ENCODE measurements at regions not wholly inside any gene's neighbourhood (a gene's known extent, or its start where the extent isn't known, plus 50 kb on each side); places are given as distances from the start of the nearest gene placed in this dataset.

DNA sequence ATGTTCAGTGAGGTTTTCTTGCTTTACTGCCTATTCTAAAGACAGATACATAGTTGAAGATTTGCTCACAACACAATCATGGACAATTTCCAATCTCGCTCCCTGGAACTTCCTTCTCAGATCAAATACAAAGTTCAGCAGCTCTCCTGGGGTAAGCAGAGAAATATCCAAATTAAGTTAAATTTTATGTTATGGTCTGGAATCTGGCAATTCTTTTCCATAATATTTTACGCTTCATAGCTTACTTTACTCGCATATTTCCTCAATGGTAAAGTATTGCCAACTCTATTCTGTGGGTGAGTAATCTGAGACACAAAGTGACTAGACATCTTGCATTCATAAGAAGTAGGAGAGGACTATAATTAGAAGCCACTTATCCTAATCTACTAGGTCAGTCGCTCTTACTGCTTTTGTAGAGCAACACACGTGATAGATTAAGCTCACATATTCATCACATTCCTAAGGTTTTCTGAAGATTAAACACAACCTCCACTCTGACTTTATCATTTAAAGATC is 529.4 kb downstream of the CCDC85A start:
- no peak for DNase-seq (ENCODE audit: low spot score)
- Mint-ChIP-seq H3K9me3 (peaks cover 28% of the 10 kb centered on the region), H3K4me1 (ENCODE audit: low read depth) (no peaks in the 10 kb centered on the region), H3K27me3 (ENCODE audit: low read depth) (no peaks in the 10 kb centered on the region), H3K27ac (no peak overlapping the region), H3K36me3 (ENCODE audit: low read depth) (no peaks in the 10 kb centered on the region), H3K4me3 (no peak overlapping the region)

DNA sequence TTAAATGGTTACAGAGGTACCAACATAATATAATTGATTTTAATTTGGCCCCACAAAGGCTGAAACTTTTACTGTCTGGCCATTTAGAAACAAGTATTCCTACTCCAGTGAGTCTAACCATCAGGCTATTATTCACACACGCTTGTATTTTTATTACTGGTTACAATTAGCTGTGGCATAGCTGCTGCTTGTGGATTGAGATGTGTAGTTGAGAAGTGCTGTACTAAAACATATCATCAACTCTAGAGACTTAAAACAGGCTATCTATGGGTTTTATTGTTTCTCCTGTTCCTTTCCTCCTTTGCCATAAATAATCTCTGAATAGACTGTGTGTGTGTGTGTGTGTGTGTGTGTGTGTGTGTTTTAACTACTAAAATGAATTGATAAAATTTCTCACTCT is 530.2 kb downstream of the CCDC85A start:
- no peaks in the 10 kb centered on the region for H3K36me3 Mint-ChIP-seq (ENCODE audit: low read depth)
- H3K9me3 Mint-ChIP-seq: peaks cover 31% of the 10 kb centered on the region
- H3K4me3 Mint-ChIP-seq: no peak overlapping the region
- no peak overlapping the region for H3K27ac Mint-ChIP-seq
- no peaks in the 10 kb centered on the region for H3K27me3 Mint-ChIP-seq (ENCODE audit: low read depth)
- no peak for DNase-seq (ENCODE audit: low spot score)
- no peaks in the 10 kb centered on the region for H3K4me1 Mint-ChIP-seq (ENCODE audit: low read depth)

DNA sequence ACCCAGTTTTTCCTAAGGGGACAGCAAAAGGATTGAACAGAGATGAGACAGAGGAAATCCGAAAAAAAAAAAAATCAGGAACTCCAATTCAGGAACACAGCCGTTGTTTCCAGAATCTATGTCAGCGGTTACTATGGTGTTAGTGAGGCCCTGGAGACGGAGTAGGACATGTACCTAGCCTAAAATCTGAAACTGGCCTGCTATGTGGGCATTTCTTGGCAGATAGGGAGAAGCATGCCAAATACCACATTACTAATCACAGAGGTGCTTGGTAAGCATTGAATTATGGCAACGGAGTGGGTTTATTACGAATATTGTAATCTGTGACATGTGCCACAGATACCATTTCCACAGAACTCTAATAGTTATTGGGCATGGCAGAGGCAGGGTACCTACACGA is 530.6 kb downstream of the CCDC85A start:
- Mint-ChIP-seq H3K4me1 (ENCODE audit: low read depth) (no peaks in the 10 kb centered on the region), H3K9me3 (peaks cover 30% of the 10 kb centered on the region), H3K27ac (no peak overlapping the region), H3K4me3 (no peak overlapping the region), H3K27me3 (ENCODE audit: low read depth) (no peaks in the 10 kb centered on the region), H3K36me3 (ENCODE audit: low read depth) (no peaks in the 10 kb centered on the region)
- DNase-seq (ENCODE audit: low spot score): no peak

DNA sequence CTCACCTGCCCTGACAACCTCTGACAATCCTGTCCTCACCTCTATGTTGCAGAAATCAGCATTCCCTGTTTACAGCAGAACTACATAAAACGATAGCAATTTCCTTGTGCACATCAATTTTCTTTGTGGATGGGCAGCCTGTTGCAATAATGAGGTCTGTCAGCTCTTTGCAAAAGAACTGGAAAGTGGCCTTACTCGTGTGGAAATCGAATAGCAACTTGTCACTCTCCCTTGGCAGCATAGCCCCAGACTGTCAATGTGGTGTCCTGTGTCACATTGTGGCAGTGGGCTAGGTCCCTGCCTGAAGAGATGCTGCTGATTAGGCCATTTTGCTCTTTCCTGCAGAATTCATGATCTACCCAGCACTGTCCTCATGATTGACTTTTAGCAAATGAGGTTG is 531.9 kb downstream of the CCDC85A start:
- Mint-ChIP-seq H3K27ac (no peak overlapping the region), H3K36me3 (ENCODE audit: low read depth) (no peaks in the 10 kb centered on the region), H3K27me3 (ENCODE audit: low read depth) (no peaks in the 10 kb centered on the region), H3K4me1 (ENCODE audit: low read depth) (no peaks in the 10 kb centered on the region), H3K4me3 (no peak overlapping the region), H3K9me3 (peaks cover 39% of the 10 kb centered on the region)
- no peak for DNase-seq (ENCODE audit: low spot score)

DNA sequence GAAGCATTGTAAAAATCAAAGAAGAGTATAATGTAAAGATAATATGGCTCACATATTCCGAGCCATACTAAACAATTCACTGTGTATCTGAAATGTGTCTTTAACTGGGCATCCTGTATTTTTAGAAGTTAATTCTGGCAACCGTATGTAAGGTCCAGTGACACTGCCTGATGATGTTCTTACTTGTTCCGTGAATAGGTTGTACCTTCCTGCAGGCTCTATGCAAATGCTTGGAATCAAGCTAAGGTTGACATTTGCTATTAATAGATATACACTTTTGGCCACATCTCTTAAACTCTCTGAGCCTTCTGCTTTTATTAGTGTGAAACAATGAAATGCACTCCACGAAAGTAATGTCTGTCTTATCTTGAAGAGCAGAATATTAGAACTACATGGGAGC is 534.6 kb downstream of the CCDC85A start:
- H3K9me3 Mint-ChIP-seq: peaks cover 34% of the 10 kb centered on the region
- H3K27me3 Mint-ChIP-seq (ENCODE audit: low read depth): no peaks in the 10 kb centered on the region
- H3K4me3 Mint-ChIP-seq: no peak overlapping the region
- H3K36me3 Mint-ChIP-seq (ENCODE audit: low read depth): no peaks in the 10 kb centered on the region
- H3K27ac Mint-ChIP-seq: no peak overlapping the region
- DNase-seq (ENCODE audit: low spot score): no peak
- H3K4me1 Mint-ChIP-seq (ENCODE audit: low read depth): no peaks in the 10 kb centered on the region

DNA sequence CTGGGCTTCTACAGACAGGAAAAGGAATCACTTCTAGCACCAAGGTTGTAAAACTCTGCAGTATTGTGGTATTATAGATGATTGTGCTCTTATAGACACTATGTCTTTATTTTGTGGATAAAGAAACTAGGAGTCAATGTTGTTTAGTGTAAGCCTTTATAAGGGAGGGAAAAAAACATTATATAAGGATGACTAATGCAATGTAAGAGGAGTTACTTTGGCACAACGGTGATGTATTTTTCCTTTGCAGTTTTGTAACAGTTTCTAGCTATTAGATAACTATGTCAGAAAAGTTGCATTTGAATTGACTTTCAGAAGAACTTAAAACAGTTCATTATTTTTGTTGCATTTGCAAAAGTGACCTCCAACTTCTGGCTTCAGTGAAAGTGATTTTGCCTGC is 545.4 kb downstream of the CCDC85A start:
- no peaks in the 10 kb centered on the region for H3K36me3 Mint-ChIP-seq (ENCODE audit: low read depth)
- no peak overlapping the region for H3K4me3 Mint-ChIP-seq
- no peak overlapping the region for H3K27ac Mint-ChIP-seq
- peaks cover 31% of the 10 kb centered on the region for H3K9me3 Mint-ChIP-seq
- H3K4me1 Mint-ChIP-seq (ENCODE audit: low read depth): no peaks in the 10 kb centered on the region
- DNase-seq (ENCODE audit: low spot score): no peak
- no peaks in the 10 kb centered on the region for H3K27me3 Mint-ChIP-seq (ENCODE audit: low read depth)

DNA sequence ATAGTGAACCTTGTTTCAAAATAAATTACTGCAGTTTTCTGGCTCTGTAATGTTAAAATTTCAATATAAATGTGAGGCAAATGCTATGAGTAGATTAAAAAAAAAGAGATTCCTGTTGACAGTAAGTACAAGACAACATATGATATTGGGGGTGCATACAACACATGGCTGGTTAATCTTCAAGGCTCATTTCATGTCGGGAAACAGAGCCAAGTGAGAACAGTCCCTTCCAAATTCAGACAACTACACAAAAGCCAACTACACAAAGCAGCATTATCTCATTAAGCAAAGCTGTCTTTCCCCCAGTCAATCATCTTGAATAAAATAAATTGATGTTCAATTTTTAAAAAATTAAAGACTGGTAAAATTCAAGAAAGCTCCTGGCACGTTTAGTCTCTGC is 549.2 kb downstream of the CCDC85A start:
- Mint-ChIP-seq H3K4me1 (ENCODE audit: low read depth) (no peaks in the 10 kb centered on the region), H3K9me3 (peaks cover 19% of the 10 kb centered on the region), H3K36me3 (ENCODE audit: low read depth) (no peaks in the 10 kb centered on the region), H3K4me3 (no peak overlapping the region), H3K27me3 (ENCODE audit: low read depth) (no peaks in the 10 kb centered on the region), H3K27ac (no peak overlapping the region)
- DNase-seq (ENCODE audit: low spot score): no peak

DNA sequence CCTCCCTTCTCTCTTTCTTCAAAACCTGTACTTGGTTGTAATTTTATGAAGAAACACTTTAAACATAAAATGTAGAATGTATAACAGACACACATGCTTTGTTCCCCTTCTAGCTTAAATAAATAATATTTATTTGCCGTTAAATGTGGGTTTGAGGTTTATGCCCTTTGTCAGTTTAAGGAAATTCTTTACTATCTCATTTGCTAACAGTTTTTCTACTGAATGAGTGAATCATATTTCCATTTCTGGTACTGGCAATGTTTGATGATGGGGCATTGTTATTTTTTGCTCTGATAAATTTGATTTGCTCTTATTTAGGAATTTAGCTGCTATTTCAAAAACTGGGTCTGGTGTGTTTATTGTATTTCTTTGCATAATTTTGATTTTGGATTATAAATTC is 555.6 kb downstream of the CCDC85A start:
- DNase-seq (ENCODE audit: low spot score): no peak
- no peaks in the 10 kb centered on the region for H3K27me3 Mint-ChIP-seq (ENCODE audit: low read depth)
- H3K27ac Mint-ChIP-seq: no peak overlapping the region
- no peaks in the 10 kb centered on the region for H3K4me1 Mint-ChIP-seq (ENCODE audit: low read depth)
- peaks cover 14% of the 10 kb centered on the region for H3K9me3 Mint-ChIP-seq
- H3K4me3 Mint-ChIP-seq: no peak overlapping the region
- H3K36me3 Mint-ChIP-seq (ENCODE audit: low read depth): no peaks in the 10 kb centered on the region

DNA sequence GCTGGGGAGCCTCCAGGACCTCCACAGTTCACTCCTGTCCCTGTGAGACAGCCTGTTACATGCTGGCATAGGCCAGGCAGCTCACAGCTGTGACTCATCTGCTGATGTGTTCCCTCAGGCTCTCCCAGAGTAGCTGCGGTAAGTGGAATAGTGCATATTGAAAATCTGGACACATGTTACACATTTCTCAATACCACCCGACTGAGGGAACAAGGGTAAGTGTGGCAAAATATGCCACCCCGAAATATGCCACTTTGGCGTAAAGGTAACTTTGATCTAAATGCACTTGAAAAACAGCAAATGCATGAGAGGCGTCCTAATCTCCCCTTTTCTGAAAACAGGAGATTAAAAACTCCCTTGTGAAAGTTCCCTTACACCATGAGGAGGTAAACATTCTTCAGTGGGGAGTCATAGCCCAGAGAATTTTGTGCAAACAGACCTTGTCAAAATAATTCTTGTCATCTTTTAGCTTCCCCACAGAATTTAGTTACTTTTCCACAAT is 557.9 kb downstream of the CCDC85A start:
- no peaks in the 10 kb centered on the region for H3K4me1 Mint-ChIP-seq (ENCODE audit: low read depth)
- no peaks in the 10 kb centered on the region for H3K36me3 Mint-ChIP-seq (ENCODE audit: low read depth)
- H3K27me3 Mint-ChIP-seq (ENCODE audit: low read depth): no peaks in the 10 kb centered on the region
- peaks cover 3% of the 10 kb centered on the region for H3K9me3 Mint-ChIP-seq
- H3K27ac Mint-ChIP-seq: no peak overlapping the region
- DNase-seq (ENCODE audit: low spot score): no peak
- H3K4me3 Mint-ChIP-seq: no peak overlapping the region

DNA sequence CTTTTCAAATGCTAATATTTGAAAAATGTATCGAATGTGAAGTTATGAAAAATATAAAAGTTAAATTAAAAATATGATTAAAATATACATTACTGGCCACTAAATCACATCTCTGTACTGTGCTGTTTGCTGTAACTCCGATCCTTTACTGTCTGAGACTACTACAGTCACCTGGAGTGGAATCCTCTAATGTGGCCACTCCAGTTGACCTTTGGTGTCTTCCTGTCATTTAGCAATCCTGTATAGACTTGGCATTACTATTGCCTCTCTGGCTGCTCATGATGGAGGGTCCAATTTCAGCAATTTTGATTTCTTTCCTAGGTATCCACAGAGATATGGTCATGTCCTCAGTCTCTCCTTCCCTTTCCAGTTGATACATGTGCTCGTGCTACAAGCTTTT is 560.0 kb downstream of the CCDC85A start:
- Mint-ChIP-seq H3K27me3 (ENCODE audit: low read depth) (no peaks in the 10 kb centered on the region), H3K9me3 (peaks cover 3% of the 10 kb centered on the region), H3K27ac (no peak overlapping the region), H3K36me3 (ENCODE audit: low read depth) (no peaks in the 10 kb centered on the region), H3K4me1 (ENCODE audit: low read depth) (no peaks in the 10 kb centered on the region), H3K4me3 (no peak overlapping the region)
- DNase-seq (ENCODE audit: low spot score): no peak

DNA sequence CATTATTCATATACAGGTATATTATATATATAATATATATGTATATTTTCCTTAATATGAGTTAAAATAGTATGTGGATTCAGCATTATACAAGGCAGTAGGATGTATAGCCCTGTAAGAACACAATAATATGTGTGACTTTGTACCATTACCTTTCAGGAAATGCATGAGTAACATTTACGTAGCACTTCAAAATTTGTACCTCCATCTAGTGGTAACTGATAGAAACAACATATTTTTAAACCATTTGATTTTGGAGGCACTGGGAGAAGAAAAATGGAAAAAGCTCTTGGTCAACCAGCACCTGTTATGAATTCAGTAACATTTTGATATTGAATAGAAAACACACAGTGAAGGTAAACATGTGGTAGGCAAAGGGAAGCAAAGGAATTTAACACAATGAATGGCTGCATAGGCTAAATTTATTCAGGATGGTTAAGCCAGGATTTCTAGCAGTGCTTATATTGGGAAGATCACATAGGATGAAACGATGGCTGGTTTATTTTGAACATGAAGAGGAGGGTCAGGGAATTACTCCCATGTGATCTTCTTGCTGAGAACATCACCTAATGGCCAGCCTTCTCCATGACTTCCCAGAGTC is 565.5 kb downstream of the CCDC85A start:
- H3K27ac Mint-ChIP-seq: no peak overlapping the region
- H3K9me3 Mint-ChIP-seq: no peaks in the 10 kb centered on the region
- H3K36me3 Mint-ChIP-seq (ENCODE audit: low read depth): no peaks in the 10 kb centered on the region
- DNase-seq (ENCODE audit: low spot score): no peak
- no peaks in the 10 kb centered on the region for H3K4me1 Mint-ChIP-seq (ENCODE audit: low read depth)
- H3K4me3 Mint-ChIP-seq: no peak overlapping the region
- no peaks in the 10 kb centered on the region for H3K27me3 Mint-ChIP-seq (ENCODE audit: low read depth)

DNA sequence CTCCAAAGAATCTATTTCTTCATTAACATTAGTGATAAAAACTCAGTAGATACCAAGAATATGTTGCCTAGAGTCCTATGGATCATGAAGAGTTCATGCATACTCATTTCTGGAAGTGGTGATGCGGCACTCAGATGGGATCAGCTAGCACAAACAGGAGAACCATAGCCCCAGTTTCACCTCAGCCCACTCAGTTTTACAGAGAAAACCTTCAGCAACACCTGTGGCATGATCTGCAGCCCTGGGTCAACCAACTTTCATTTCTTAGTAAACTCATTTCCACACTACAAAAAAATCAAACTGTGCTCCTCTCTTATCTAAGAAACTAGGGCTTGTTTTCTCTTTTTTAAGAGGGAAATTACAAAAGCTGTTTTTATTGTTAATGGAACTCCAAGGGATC is 569.4 kb downstream of the CCDC85A start:
- Mint-ChIP-seq H3K4me3 (no peak overlapping the region), H3K4me1 (ENCODE audit: low read depth) (no peaks in the 10 kb centered on the region), H3K36me3 (ENCODE audit: low read depth) (no peaks in the 10 kb centered on the region), H3K9me3 (peaks cover 4% of the 10 kb centered on the region), H3K27me3 (ENCODE audit: low read depth) (no peaks in the 10 kb centered on the region), H3K27ac (no peak overlapping the region)
- no peak for DNase-seq (ENCODE audit: low spot score)

DNA sequence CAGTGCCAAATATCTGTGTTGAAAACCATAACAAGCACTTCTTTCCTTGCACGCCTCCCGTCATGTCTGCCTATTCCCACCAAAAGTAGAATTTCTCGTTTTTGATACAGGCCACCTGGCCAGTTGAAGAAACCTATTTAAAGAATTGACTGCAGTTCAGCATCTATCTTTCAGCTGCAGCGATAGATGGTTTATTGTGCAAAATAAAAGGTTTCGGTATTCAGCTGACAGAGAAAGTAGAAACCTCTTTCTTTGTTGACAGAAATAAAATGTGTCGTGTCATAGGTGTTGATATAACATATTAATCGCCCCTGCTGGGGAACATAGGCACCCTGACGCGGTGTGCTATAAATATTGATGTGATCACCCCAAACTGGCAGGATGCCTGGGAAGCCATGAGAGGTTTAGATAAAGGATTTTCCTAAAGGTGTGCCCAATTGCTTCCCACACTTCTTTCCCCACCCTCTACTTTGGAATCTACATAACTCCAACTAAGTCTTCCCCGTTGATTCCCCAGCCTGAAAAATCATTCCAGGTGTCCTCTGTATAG is 570.4 kb downstream of the CCDC85A start:
- Mint-ChIP-seq H3K27ac (no peak overlapping the region), H3K4me1 (ENCODE audit: low read depth) (no peaks in the 10 kb centered on the region), H3K9me3 (peaks cover 6% of the 10 kb centered on the region), H3K27me3 (ENCODE audit: low read depth) (no peaks in the 10 kb centered on the region), H3K4me3 (no peak overlapping the region), H3K36me3 (ENCODE audit: low read depth) (no peaks in the 10 kb centered on the region)
- DNase-seq (ENCODE audit: low spot score): no peak

DNA sequence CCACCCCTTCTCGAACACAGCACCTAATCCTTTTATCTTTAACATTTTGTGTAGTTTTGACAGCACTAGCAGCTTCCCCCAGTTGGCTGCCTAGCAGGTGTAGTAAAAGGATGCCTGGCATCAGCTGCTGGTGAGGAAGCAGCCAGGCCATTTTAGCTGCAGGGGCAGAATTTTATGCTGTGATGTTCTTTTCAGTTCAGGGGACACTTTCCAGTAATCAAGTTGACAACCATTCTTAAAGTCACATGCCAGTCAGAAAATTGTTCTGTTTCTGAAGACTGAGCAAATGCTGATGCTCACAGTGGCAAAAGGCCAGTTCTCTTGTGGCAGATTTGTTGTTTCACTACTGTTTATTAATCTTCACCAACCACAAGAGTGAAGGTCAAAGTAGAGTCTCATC is 570.8 kb downstream of the CCDC85A start:
- no peak for DNase-seq (ENCODE audit: low spot score)
- no peaks in the 10 kb centered on the region for H3K4me1 Mint-ChIP-seq (ENCODE audit: low read depth)
- peaks cover 10% of the 10 kb centered on the region for H3K9me3 Mint-ChIP-seq
- H3K4me3 Mint-ChIP-seq: no peak overlapping the region
- H3K27ac Mint-ChIP-seq: no peak overlapping the region
- no peaks in the 10 kb centered on the region for H3K36me3 Mint-ChIP-seq (ENCODE audit: low read depth)
- H3K27me3 Mint-ChIP-seq (ENCODE audit: low read depth): no peaks in the 10 kb centered on the region

Measured in T-helper 2 cell treated with Interferon-gamma antibody and Interleukin-4, amounts not matched to agents 5 μg/mL and 100 μg/mL, for 36 hours (primary cell).